Stimulated activated CD4-positive, alpha-beta T cell treated with anti-CD3 and anti-CD28 coated beads, Interleukin-1b, Interleukin-23, amount 100 ng/mL, for 1 hour (primary cell): ENCODE measurements at regions not wholly inside any gene's neighbourhood (a gene's known extent, or its start where the extent isn't known, plus 50 kb on each side); places are given as distances from the start of the nearest gene placed in this dataset.
"Not testable (repeated sequence)": the region's sequence is repeated elsewhere in the genome, so short reads cannot be mapped to it uniquely, and the experiment has no call there.

Experiments
- DNase-seq, 2 donors: peaks; one replicate each; pipeline ENCODE4 v3.0.0-alpha.2; 2020; ENCODE audit warnings: low read depth in 2 of 2

DNA sequence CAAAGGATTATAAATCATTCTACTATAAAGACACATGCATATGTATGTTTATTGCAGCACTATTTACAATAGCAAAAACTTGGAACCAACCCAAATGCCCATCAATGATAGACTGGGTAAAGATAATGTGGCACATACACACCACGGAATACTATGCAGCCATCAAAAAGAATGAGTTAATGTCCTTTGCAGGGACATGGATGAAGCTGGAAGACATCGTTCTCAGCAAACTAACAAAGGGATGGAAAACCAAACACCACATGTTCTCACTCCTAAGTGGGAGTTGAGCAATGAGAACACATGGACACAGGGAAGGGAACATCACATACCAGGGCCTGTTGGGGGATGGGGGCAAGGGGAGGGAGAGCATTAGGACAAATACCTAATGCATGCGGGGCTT, 133.2 kb downstream of the ATXN3L start:
- not testable (repeated sequence) for DNase-seq

DNA sequence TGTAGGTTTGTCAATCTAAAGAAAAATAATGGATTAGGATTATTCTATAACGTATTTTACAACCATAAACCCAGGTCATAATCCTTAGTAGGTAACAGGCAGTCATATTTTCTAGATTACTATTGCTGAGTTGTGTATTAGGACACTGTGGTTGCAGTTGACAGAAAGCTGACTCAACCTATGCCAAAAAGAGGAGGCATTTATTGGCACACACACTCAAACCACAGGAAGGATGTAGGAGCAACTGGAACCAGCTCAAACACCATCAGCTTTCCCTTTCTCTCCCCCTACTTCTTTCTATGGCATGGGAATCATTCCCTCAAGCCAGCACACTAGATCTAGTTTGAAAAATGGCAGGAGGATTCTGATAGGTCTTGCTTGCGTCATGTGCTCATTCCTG, 136.4 kb upstream of the FAM9C start:
- DNase-seq = no peak

GRCh38 chrX:13179586-13179985, 135.2 kb upstream of the FAM9C start:
- DNase-seq = no peak

DNA sequence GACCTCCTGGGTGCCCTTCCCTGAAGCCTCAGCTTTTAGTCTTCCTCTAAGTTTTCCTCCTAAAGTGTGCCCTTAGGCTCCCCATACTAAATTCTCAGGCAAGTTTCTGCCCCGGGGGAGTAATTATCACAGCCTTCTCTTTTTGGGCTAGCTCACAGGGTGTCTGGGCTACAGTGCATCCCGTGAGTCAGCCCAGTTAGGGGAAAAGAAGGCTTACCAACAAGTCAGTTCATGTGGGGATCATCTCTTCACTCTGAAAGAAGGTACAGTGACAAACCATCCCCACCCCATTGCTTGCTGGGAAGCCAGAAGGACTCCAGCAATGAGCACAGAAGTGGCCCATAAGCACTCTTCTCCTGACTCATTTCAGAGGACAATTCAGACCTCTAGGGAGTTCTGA, 134.7 kb upstream of the FAM9C start:
- DNase-seq = no peak

DNA sequence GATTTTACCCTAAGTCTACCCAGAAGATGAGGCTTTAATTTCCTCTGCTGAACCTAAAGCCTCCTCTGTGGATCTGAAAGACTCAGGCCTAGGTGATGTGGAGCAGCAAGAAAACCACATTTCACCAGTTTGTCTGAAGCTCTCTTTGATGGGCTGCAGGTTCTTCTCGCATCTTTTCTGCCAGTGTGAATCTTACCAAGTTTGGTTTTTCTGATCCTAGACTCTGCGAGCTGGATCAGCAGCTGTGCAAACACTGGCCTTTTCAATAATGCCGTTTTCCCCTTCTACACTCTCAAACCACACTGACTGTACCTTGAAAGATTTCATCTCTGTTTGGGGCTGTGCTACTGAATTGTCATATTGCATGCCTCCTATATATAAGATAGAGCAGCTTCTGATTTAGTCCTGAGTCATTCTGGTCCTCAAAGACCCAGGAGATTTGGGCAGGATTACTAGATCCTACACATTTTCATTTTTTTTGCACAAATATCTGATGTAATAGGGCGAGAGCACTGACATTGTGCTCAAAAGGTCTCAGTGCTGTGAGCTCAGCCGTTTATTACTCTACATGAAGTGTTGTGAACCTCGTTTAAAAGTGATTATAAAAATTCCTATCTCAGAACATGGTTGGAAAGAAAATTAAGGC, 133.6 kb upstream of the FAM9C start:
- DNase-seq = no peak

GRCh38 chrX:13175056-13175455, 130.6 kb upstream of the FAM9C start:
- no peak for DNase-seq

DNA sequence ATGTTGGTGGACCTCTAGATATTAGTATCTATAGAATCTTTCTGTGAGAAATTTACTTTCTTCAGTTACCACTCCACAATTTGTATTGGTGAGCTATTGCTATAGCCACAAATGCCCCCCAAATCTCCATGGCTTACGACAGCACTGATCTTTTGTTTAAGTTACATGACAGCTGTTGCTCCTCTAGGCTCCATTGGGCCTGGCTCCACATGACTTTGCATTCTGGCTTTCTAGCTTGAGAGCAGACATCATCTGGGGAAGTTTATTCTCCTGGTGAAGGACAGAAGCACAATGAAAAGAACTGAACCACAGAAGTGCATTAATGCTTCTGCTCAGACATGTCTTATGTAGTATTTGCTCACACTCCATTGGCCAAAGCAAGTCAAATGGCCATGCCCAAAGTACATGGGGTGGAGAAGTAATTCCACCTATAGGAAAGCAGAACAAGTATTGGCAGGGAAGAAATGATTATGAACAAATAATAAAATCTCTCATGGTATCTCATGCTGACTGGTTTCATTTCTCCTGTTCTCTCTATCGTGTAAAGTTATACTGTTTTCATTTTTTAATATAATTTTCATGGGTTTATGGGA, 126.6 kb upstream of the FAM9C start:
- DNase-seq = no peak

DNA sequence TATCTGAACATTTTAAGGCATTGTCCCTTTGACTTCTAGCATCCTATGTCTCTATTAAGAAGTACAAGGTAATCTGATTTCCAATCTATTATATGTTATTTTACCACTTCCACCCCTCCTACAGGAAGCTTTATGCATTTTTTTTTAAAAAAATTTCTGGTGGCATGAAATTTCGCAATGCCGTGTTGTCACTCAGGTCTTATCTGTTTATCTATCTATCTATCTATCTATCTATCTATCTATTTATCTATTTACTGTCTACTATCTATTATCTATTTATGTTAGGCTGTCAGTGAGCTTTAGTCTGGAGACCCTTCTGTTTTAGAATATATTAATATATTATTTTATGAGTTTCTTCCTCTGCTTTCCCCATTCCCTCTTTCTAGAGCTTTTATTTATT, 125.3 kb upstream of the FAM9C start:
- DNase-seq = no peak

GRCh38 chrX:13168269-13168668, 123.8 kb upstream of the FAM9C start:
- DNase-seq = no peak

- no peak for DNase-seq
Measured at GRCh38 chrX:13167481-13168231, 123.2 kb upstream of the FAM9C start.

DNA sequence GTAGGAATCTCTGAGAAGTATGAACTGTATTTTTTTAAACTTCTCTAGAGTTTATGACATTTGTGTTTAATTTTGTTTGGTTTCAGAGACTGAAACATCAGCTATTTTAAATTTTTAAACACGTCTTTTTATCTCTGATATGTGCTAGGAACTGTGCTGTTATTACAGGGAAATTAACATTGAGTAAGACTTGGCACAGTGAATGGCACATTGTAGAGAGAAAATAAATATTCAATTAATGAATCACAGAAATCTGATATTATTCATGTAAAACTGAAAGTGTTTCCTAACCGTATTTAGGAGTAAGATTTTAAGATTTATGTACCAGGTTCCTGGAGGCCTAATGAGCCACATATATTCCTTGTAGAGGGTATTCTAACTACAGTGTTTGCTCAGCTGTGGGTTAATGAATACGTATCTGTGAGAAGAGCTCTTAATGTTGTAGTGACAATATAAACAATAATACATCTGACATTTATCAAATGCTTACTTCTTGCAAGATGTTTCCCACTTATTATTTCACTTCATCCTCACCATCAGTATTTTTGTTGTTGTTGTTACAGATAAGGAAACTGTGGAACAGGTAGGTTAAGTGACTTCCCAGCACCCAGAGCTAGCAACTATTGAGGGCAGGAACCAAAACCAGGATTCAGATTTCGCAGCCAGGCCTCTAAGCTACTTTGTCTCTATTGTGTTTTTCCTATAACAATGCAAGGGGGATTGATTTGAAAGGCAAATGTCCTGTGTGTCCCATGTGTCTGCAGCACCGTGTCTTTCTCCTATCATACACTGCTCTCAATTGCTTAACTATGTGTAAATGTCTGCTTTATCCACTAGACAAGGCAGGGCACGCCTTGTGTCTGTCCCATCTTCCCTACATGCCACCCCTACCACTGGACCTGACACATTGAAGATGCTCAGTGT, 121.1 kb upstream of the FAM9C start:
- no peak for DNase-seq

GRCh38 chrX:13164611-13165010, 120.2 kb upstream of the FAM9C start:
- DNase-seq = no peak

- DNase-seq = no peak
Measured at GRCh38 chrX:13162772-13163410, 118.5 kb upstream of the FAM9C start.

- no peak for DNase-seq
Measured at GRCh38 chrX:13159886-13160285, 115.5 kb upstream of the FAM9C start.

DNA sequence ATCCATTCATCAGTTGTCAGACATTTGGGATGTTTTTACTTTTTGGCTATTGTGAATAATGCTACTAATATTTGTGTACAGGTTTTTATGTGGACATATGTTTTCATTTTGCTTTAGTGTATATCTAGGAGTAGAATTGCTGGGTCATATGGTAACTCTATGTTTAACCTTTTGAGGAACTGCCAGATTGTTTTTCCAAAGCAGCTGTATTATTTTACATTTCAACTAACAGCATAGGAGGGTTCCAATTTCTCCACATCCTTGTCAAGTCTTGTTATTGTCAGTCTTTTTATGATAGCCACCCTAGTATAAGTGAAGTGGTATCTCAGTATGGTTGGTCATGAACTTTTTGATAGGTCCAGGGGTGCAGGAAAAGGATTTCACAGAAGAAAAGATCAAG, 114.5 kb upstream of the FAM9C start:
- DNase-seq = no peak

DNA sequence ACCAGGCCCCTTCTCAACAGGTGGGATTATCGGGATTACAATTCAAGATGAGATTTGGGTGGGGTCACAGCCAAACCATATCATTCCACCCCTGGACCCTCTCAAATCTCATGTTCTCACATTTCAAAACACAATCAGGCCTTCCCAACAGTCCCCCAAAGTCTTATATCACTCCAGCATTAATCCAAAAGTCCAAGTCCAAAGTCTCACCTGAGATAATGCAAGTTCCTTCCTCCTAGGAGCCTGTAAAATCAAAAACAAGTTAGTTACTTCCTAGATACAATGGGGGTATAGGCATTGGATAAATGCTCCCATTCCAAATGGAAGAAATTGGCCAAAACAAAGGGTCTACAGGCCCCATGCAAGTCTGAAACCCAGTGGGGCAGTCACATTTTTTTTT, 111.1 kb upstream of the FAM9C start:
- not testable (repeated sequence) for DNase-seq

GRCh38 chrX:13153796-13154195, 109.4 kb upstream of the FAM9C start:
- no peak for DNase-seq

DNA sequence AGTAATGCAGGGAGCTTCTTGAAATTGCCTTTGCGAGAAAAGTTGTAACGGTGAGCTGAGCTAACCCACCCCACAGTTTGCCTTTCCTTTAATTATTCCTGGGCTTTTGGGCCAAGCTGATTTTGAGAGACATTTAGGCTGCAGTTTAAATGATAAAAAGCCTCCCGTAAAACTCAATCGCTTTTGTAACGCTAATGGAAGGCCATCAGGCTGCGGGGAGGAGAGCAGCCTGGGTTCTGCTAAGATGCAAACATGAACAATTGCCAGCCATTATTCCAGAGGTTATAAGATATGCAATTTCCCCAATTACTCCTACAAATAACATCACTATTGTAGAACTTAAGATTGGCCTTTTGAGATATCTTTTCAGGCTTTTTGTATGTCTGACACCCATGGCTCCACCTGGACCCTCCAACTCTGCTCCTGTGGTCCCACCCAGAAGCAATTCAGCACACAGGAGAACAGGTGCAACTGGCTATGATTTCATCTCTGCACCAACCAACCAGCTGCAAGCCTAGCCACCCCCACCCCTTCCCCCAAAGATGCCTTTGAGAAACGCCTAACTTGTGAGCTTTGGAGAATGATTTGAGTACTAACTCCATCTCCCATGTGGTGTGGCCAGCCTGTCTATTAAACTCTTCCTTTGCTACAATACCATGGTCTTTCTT, 108.2 kb upstream of the FAM9C start:
- no peak for DNase-seq

- DNase-seq = no peak
Measured at GRCh38 chrX:13151828-13152517, 107.6 kb upstream of the FAM9C start.

DNA sequence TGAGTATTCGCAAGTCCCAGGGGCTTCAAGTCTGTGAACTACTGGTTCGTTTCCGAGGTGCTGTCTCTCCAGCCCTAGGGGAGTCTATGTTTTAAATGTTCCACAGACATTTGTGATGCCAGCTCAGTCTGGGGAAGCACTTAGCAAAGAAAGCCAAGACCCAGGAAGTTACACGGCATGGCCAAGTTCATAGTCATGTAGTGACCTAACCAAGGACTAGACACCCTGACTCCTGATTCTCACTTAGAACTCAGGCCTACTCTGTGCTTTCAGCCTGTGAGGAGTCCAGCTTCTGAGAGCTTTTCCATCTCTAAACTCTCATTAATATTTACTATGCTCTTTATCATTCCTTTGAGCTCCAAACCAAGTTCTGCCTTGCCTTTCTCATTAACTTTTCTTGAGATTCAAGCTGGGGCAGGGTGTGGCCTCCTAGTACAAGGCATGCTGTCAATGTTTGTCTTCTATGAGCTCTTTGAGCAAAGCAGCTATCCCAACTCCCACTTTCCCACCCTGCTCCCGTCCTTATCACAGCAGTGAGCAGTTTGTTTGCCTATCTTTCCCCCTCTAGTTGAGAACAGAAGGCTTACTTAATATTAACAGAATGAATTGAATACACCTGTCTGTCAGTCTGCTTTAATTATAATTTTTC, 105.4 kb upstream of the FAM9C start:
- DNase-seq = no peak
